ENCODE measurements at regions not wholly inside any gene's neighbourhood (a gene's known extent, or its start where the extent isn't known, plus 50 kb on each side); places are given as distances from the start of the nearest gene placed in this dataset.
"Not testable (repeated sequence)": the region's sequence is repeated elsewhere in the genome, so short reads cannot be mapped to it uniquely, and the experiment has no call there.

- H3K4me1 ChIP-seq (ENCODE audit: control insufficient read depth, insufficient read depth, low read length); H3K27me3 ChIP-seq (ENCODE audit: control insufficient read depth, insufficient read depth, low read length); H3K27ac ChIP-seq (ENCODE audit: low read depth, low read length); H3K36me3 ChIP-seq (ENCODE audit: control insufficient read depth, insufficient read depth, low read length); H3K9ac ChIP-seq (ENCODE audit: low read length); H3K4me3 ChIP-seq (ENCODE audit: low read depth, low read length); H3K9me3 ChIP-seq (ENCODE audit: control insufficient read depth, insufficient read depth, low read depth, low read length): not testable (repeated sequence)
Measured at GRCh38 chr15:22174088-22174487, 93.8 kb downstream of the OR4M2 start.

- H3K9ac ChIP-seq (ENCODE audit: low read length); H3K36me3 ChIP-seq (ENCODE audit: control insufficient read depth, insufficient read depth, low read length); H3K4me3 ChIP-seq (ENCODE audit: low read depth, low read length); H3K27ac ChIP-seq (ENCODE audit: low read depth, low read length); H3K27me3 ChIP-seq (ENCODE audit: control insufficient read depth, insufficient read depth, low read length); H3K4me1 ChIP-seq (ENCODE audit: control insufficient read depth, insufficient read depth, low read length); H3K9me3 ChIP-seq (ENCODE audit: control insufficient read depth, insufficient read depth, low read depth, low read length): not testable (repeated sequence)
Measured at GRCh38 chr15:22177965-22178364, 97.6 kb downstream of the OR4M2 start.

- H3K36me3 ChIP-seq (ENCODE audit: control insufficient read depth, insufficient read depth, low read length); H3K27ac ChIP-seq (ENCODE audit: low read depth, low read length); H3K9me3 ChIP-seq (ENCODE audit: control insufficient read depth, insufficient read depth, low read depth, low read length); H3K9ac ChIP-seq (ENCODE audit: low read length); H3K4me1 ChIP-seq (ENCODE audit: control insufficient read depth, insufficient read depth, low read length); H3K4me3 ChIP-seq (ENCODE audit: low read depth, low read length); H3K27me3 ChIP-seq (ENCODE audit: control insufficient read depth, insufficient read depth, low read length): not testable (repeated sequence)
Measured at GRCh38 chr15:22178438-22178837, 98.1 kb downstream of the OR4M2 start.

GRCh38 chr15:22179043-22179442 is 98.7 kb downstream of the OR4M2 start:
- H3K4me1 ChIP-seq (ENCODE audit: control insufficient read depth, insufficient read depth, low read length); H3K4me3 ChIP-seq (ENCODE audit: low read depth, low read length); H3K27ac ChIP-seq (ENCODE audit: low read depth, low read length); H3K36me3 ChIP-seq (ENCODE audit: control insufficient read depth, insufficient read depth, low read length); H3K9me3 ChIP-seq (ENCODE audit: control insufficient read depth, insufficient read depth, low read depth, low read length); H3K9ac ChIP-seq (ENCODE audit: low read length); H3K27me3 ChIP-seq (ENCODE audit: control insufficient read depth, insufficient read depth, low read length): not testable (repeated sequence)

GRCh38 chr15:22180611-22181010 is 100.3 kb downstream of the OR4M2 start:
- not testable (repeated sequence) for H3K4me3 ChIP-seq (ENCODE audit: low read depth, low read length); H3K9me3 ChIP-seq (ENCODE audit: control insufficient read depth, insufficient read depth, low read depth, low read length); H3K4me1 ChIP-seq (ENCODE audit: control insufficient read depth, insufficient read depth, low read length); H3K27me3 ChIP-seq (ENCODE audit: control insufficient read depth, insufficient read depth, low read length); H3K27ac ChIP-seq (ENCODE audit: low read depth, low read length); H3K9ac ChIP-seq (ENCODE audit: low read length); H3K36me3 ChIP-seq (ENCODE audit: control insufficient read depth, insufficient read depth, low read length)

- not testable (repeated sequence) for H3K9ac ChIP-seq (ENCODE audit: low read length); H3K36me3 ChIP-seq (ENCODE audit: control insufficient read depth, insufficient read depth, low read length); H3K4me3 ChIP-seq (ENCODE audit: low read depth, low read length); H3K9me3 ChIP-seq (ENCODE audit: control insufficient read depth, insufficient read depth, low read depth, low read length); H3K27ac ChIP-seq (ENCODE audit: low read depth, low read length); H3K4me1 ChIP-seq (ENCODE audit: control insufficient read depth, insufficient read depth, low read length); H3K27me3 ChIP-seq (ENCODE audit: control insufficient read depth, insufficient read depth, low read length)
Measured at GRCh38 chr15:22184678-22185077, 104.4 kb downstream of the OR4M2 start.

GRCh38 chr15:22186846-22187532 is 106.7 kb downstream of the OR4M2 start:
- not testable (repeated sequence) for H3K4me1 ChIP-seq (ENCODE audit: control insufficient read depth, insufficient read depth, low read length); H3K27ac ChIP-seq (ENCODE audit: low read depth, low read length); H3K36me3 ChIP-seq (ENCODE audit: control insufficient read depth, insufficient read depth, low read length); H3K4me3 ChIP-seq (ENCODE audit: low read depth, low read length); H3K9ac ChIP-seq (ENCODE audit: low read length); H3K9me3 ChIP-seq (ENCODE audit: control insufficient read depth, insufficient read depth, low read depth, low read length); H3K27me3 ChIP-seq (ENCODE audit: control insufficient read depth, insufficient read depth, low read length)

GRCh38 chr15:22191818-22192217 is 111.5 kb downstream of the OR4M2 start:
- H3K36me3 ChIP-seq (ENCODE audit: control insufficient read depth, insufficient read depth, low read length); H3K9ac ChIP-seq (ENCODE audit: low read length); H3K4me3 ChIP-seq (ENCODE audit: low read depth, low read length); H3K9me3 ChIP-seq (ENCODE audit: control insufficient read depth, insufficient read depth, low read depth, low read length); H3K27me3 ChIP-seq (ENCODE audit: control insufficient read depth, insufficient read depth, low read length); H3K4me1 ChIP-seq (ENCODE audit: control insufficient read depth, insufficient read depth, low read length); H3K27ac ChIP-seq (ENCODE audit: low read depth, low read length): not testable (repeated sequence)

- H3K36me3 ChIP-seq (ENCODE audit: control insufficient read depth, insufficient read depth, low read length); H3K4me3 ChIP-seq (ENCODE audit: low read depth, low read length); H3K27ac ChIP-seq (ENCODE audit: low read depth, low read length); H3K9me3 ChIP-seq (ENCODE audit: control insufficient read depth, insufficient read depth, low read depth, low read length); H3K27me3 ChIP-seq (ENCODE audit: control insufficient read depth, insufficient read depth, low read length); H3K9ac ChIP-seq (ENCODE audit: low read length); H3K4me1 ChIP-seq (ENCODE audit: control insufficient read depth, insufficient read depth, low read length): not testable (repeated sequence)
Measured at GRCh38 chr15:22194739-22195617, 114.7 kb downstream of the OR4M2 start.

GRCh38 chr15:22196423-22196822 is 116.1 kb downstream of the OR4M2 start:
- not testable (repeated sequence) for H3K9ac ChIP-seq (ENCODE audit: low read length); H3K27me3 ChIP-seq (ENCODE audit: control insufficient read depth, insufficient read depth, low read length); H3K36me3 ChIP-seq (ENCODE audit: control insufficient read depth, insufficient read depth, low read length); H3K4me1 ChIP-seq (ENCODE audit: control insufficient read depth, insufficient read depth, low read length); H3K4me3 ChIP-seq (ENCODE audit: low read depth, low read length); H3K9me3 ChIP-seq (ENCODE audit: control insufficient read depth, insufficient read depth, low read depth, low read length); H3K27ac ChIP-seq (ENCODE audit: low read depth, low read length)

GRCh38 chr15:22200417-22200816 is 120.1 kb downstream of the OR4M2 start:
- H3K9ac ChIP-seq (ENCODE audit: low read length); H3K36me3 ChIP-seq (ENCODE audit: control insufficient read depth, insufficient read depth, low read length); H3K9me3 ChIP-seq (ENCODE audit: control insufficient read depth, insufficient read depth, low read depth, low read length); H3K4me3 ChIP-seq (ENCODE audit: low read depth, low read length); H3K27ac ChIP-seq (ENCODE audit: low read depth, low read length); H3K4me1 ChIP-seq (ENCODE audit: control insufficient read depth, insufficient read depth, low read length); H3K27me3 ChIP-seq (ENCODE audit: control insufficient read depth, insufficient read depth, low read length): not testable (repeated sequence)
